Ovary (tissue), 3 donors: ENCODE measurements at regions not wholly inside any gene's neighbourhood (a gene's known extent, or its start where the extent isn't known, plus 50 kb on each side); places are given as distances from the start of the nearest gene placed in this dataset.

Experiments
- POLR2A ChIP-seq: fragments of 450-650 bp; IDR thresholded peaks from one replicate; pipeline ENCODE4 v1.6.1; 2017; ENCODE audit warnings: antibody characterized with exemption, mild to moderate bottlenecking, moderate library complexity
- TF ChIP-seq, protein P1 (sequence below), 3 donors: fragments of 450-650 bp in 2 of 3; fragments of 200-600 bp in 1 of 3; IDR thresholded peaks; one replicate each; pipeline versions ENCODE4 v1.5.1 to v1.8.0; 2016 to 2022; ENCODE audit warnings: antibody characterized with exemption in 3 of 3, mild to moderate bottlenecking in 1 of 3
- donor health status: DM: no; HTN: no; CAD: no.

DNA sequence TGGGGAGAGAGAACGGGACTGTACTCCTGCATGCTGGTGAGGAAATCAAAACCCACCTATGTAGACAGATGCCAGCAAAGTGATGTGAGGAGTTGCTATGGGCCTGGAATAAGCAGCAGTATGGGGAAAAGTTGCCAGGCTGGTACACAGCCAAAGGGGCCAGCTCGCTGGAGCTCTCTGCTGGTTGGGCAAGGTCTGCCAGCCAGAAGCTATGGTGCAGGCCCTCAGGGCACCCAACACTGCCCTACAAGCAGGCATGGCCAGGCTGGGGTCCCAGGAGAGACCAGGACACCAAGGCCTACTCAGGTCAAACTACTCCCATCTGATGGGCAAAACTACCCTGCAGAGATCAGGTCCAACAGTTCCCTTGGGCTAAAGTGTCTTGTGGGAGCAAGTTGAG lies 916.6 kb downstream of the IPMK start:
- TF ChIP-seq POLR2A, result no peak
- TF ChIP-seq, protein P1, sequence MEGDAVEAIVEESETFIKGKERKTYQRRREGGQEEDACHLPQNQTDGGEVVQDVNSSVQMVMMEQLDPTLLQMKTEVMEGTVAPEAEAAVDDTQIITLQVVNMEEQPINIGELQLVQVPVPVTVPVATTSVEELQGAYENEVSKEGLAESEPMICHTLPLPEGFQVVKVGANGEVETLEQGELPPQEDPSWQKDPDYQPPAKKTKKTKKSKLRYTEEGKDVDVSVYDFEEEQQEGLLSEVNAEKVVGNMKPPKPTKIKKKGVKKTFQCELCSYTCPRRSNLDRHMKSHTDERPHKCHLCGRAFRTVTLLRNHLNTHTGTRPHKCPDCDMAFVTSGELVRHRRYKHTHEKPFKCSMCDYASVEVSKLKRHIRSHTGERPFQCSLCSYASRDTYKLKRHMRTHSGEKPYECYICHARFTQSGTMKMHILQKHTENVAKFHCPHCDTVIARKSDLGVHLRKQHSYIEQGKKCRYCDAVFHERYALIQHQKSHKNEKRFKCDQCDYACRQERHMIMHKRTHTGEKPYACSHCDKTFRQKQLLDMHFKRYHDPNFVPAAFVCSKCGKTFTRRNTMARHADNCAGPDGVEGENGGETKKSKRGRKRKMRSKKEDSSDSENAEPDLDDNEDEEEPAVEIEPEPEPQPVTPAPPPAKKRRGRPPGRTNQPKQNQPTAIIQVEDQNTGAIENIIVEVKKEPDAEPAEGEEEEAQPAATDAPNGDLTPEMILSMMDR (IDR thresholded peaks at IDR 0.05), result no peak
